A172 (cell line): ENCODE measurements at regions not wholly inside any gene's neighbourhood (a gene's known extent, or its start where the extent isn't known, plus 50 kb on each side); places are given as distances from the start of the nearest gene placed in this dataset.
A peak's percentile ranks its signal among the peaks of the same experiment; 100 is the strongest.

Experiments used
- DNase-seq: peaks from one replicate; pipeline ENCODE4 v3.0.0-alpha.2; 2015; ENCODE audit warnings: low spot score

GRCh38 chr20:48405909-48406308 is 421.9 kb downstream of the PREX1 start:
- no peak for DNase-seq

DNA sequence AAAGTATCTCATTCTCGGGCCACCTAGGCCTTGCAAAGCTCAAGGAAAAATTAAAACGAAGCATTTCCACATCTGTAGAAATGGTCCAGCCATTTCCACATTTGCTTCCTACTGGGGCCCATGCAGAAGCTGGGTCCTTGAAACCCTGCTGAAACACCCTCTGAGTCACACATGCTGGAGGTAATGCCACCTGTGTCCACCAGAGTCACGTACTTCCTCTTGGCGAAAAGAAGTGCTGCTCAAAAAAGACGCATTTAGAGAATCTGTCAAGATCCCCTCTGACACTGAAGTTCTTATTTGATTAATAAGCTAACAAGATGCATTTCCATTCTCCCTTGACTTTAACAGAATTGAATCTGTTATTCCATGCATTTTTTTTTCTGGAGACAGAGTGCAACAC is 423.2 kb downstream of the PREX1 start:
- DNase-seq = no peak

DNA sequence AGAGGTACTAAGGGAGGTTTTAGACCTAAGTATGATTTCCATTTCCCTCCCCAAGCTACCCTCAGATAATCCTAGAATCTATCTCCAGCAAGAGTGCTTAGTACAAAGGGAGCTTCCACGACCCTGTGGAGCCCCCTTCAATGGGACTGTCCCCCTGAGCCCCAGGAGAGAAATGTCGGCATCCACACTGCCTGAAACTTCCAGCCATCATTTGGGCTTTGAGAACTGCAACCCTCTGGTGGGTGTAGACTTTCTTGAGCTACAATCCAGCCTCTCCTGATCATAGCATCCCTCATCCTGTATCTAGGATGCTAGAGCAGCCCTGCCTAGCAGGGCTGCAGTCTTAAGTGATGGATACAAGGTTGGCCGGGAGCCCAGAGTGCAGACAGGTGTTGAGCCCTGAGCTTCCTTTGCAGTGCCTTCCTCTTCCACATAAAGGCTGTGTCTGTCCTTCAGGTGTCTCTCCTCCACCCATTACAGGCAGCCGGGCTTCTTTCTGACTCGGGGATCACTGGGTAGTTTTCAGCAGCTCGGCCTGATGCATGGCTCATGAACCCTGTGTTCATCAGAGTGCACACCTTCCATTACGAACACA is 424.5 kb downstream of the PREX1 start:
- no peak for DNase-seq

GRCh38 chr20:48401359-48401758 is 426.4 kb downstream of the PREX1 start:
- DNase-seq = no peak

GRCh38 chr20:48400009-48400408 is 427.8 kb downstream of the PREX1 start:
- no peak for DNase-seq

DNA sequence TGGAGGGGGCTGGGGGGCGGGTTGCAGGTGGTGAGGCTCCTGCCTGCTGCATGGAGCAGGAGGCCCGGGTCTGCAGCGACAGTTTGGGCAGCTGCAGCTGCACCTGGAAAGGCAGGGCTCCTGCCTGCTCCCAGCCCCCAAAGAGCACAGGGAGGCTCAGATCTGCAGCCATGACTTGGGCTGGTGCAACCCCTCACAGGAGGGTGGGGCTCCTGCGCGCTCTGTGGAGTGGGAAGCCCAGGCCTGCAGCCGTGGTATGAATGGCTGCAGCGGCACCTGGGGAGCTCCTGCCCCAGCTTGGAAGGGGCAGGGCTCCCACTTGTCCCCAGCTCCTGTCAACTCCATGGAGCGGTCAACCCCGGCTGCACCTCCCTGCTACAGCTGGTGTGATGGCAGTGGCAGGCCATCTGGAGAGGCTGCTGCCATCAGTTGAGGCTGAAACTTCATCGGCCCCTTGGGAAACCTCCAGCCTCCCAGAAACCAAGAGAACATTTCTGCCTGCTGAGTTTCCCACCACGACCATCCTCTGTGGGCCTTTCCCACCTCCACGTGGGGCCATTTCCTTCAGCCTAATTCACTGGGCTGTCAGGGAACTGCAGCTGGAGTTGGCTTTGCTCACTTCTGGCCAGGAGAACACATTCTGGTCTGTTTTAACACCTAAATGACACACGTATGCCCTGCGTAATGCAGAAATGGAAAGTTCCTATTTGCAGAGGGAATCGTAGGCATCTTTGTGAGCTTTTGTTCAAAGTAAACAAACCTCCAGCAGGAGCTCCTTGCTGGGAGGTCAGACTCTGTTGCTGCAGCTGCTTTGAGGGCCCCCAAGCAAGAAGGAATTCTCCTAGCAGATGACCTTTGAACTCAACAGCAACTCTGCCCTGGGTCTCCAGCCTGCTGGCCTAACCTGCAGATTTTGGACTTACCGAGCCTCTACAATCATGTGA is 429.0 kb downstream of the PREX1 start:
- DNase-seq = no peak

- DNase-seq = peak; percentile 46
Observed at GRCh38 chr20:48396981-48397861, 430.6 kb downstream of the PREX1 start.

DNA sequence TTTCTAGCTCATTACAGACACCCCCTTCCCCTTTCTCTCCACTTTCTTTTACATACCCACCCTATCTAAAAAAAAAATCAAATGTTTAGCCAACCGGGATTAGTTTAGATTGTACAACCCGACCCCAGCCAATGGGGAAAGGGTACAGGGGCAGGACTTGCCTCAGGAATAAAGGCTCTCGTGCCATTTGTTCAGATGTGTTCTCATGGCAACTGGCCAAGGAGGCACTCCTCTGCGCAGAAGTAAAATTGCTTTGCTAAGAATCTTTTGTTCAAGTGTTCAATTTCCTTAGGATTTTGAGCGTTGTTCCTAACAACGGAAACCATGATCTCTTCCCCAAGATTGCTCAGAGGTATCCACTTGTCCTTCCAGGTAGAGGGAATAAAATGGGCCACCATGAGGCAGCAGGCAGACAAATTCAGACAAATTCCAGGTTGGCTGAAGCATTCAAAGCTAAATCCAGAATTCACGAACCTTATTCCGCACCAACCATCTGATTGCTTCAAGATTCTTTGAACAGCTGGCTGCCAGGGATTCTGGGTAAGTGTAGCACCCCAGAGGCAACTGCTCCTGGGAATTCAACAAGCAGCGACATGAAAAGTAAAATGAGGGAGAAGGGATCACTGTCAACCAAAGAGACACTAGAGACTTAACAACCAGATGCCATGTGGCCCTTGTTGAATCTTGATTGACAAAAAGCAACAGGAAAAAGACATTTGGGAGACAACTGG is 431.8 kb downstream of the PREX1 start:
- DNase-seq = no peak

GRCh38 chr20:48394415-48395081 is 433.3 kb downstream of the PREX1 start:
- DNase-seq = no peak

DNA sequence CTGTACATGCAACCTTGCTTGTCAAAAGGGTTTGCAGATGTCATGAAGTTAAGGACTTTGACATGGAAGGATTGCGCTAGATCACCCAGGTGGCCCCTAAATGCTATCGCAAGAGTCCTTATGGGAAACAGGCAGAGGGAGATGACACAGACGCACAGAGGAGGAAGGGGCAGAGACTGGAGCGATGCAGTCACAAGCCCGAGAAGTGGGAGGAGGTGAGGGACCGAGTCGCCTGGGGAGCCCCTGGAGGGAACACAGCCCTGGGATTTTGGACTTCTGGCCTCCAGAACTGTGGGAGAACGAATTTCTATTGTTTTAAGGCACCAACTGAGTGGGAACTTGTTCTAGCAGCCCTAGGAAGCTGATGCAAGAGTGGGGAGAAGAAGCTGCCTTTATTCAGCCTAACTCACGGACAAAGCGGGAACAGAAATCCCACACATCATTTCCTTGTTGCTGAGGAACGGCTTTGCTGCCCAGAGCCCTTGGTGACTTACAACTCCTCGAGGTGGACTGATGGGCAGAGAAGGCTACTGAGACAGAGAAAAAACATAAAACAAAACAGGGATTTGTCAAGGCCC is 434.0 kb downstream of the PREX1 start:
- no peak for DNase-seq

DNA sequence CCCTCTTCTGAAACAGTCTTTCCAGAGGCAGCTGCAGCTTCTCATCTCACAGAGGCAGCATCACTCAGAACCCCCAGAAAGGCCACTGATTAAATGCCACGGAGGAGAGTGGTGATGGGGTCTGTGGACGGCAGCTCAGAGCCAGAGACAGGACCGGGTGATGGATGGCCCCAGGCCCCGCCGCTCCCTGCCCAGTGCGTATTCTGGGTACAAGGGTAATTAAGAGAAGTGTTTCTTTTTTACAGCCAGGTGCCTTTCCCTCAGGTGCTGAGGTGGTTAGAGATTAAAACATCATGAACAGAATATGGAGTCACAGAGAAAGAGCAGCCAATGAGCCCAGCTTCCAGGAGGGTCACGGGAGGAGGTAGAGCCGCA is 434.5 kb downstream of the PREX1 start:
- DNase-seq = no peak

- DNase-seq = no peak
Observed at GRCh38 chr20:48392407-48393310, 435.1 kb downstream of the PREX1 start.

- DNase-seq = no peak
Observed at GRCh38 chr20:48390981-48391380, 436.8 kb downstream of the PREX1 start.

DNA sequence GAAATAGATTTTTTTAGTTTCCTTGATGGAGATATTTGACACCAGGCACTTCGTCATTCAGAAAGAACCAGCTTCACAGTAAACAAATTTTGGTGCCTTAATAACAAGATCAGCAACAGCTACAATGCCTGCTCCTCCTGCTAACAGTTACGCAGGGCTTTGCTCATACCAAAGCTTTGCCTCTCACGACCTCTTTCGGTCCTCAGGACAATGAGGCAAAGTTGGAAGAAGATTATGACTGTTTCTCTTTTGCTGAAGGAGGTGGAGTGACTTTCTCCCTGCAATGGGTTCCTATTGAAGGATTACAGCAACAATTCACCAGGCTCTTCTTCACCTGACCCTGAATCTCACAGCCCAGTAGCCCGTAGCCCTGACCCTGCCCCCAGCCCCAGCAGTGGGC is 440.1 kb downstream of the PREX1 start:
- DNase-seq = no peak

GRCh38 chr20:48385527-48385926 is 442.3 kb downstream of the PREX1 start:
- no peak for DNase-seq

GRCh38 chr20:48385114-48385513 is 442.7 kb downstream of the PREX1 start:
- no peak for DNase-seq

DNA sequence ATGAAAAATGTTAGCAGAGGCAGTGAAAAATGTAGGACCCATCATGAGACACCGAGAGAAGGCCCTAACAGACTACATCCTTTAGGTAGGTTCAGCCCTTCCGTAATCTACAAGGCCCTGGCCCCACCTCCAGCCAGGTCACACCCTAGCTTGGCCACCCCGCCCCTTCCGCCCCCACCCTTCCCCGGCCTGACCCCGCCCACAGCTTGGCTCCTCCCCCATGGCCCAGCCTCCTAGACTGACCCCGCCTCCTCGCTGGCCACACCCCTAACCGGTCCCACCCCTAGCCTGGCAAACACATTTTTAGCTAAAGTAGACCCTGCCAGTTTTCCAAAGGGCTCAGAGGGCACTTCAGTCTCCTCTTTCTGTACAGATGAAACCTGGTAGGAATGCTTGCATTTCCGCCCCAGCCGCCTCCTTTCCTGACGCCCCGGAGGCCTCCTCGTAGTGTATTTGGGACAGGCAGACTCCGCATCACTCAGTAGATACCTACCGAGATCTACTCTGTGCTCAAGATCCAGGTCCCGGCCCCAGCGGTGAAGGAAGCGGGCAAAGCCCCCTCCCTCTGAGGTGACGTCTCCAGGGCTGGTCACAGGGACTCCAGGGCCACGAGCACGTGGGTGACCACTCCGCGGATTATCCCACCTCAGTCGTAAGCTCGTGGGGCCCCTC is 443.5 kb downstream of the PREX1 start:
- no peak for DNase-seq

DNA sequence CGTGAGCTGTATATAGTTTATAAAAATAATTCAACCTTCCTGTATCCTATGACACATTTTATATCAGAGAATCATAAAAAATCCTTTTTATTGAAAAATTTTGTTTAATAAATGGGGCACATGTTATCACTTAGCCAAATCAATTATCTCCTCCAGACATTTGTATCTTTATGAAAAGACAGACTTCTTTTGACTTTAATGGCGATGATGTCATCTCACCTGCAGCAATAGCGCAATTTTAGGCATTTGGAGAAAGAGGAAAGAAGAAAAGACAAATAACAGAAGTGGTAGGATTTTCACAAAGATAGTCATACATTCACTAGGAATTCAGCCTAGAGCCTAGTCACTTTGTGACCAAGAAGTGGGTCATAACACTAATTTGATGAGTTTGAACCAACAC is 444.5 kb downstream of the PREX1 start:
- no peak for DNase-seq

DNA sequence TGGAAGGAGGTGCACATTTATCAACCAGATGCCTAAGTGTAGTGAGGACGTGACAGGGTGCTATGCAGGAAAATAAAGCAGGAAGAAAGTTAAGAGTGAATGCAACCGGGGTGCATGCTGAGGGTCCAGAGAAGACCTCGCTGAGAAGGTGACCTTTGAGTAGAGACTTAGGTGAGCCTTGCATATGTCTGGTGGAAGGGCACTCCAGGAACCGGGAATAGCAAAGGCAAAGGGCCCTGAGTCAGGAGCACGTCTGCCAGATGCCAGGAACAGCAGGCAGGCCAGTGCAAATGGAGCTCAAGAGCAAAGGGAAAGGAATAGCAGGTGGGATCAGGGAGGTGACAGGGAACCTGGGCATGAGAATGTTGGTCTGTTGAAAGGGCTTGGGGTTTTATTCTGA is 445.5 kb downstream of the PREX1 start:
- no peak for DNase-seq
